Ramos (cell line): ENCODE measurements at regions not wholly inside any gene's neighbourhood (a gene's known extent, or its start where the extent isn't known, plus 50 kb on each side); places are given as distances from the start of the nearest gene placed in this dataset.

Source experiments
- in situ Hi-C: fragments of 300-500 bp; cut with MboI; formaldehyde crosslinking; loops from one replicate; pipeline ENCODE4 v1.14.3; 2022; ENCODE audit warnings: low sequenced_read_pairs; ENCODE audit not compliant: unreplicated experiment

GRCh38 chr3:68070186-68070585, 415.8 kb upstream of the SUCLG2 start:
- in situ Hi-C loops, result no loop called here

GRCh38 chr3:68067314-68067713, 412.9 kb upstream of the SUCLG2 start:
- in situ Hi-C loops, result no loop called here

GRCh38 chr3:68062926-68063325, 408.5 kb upstream of the SUCLG2 start:
- in situ Hi-C loops, result no loop called here

- in situ Hi-C loops, result no loop called here
Observed at GRCh38 chr3:68060910-68061309, 406.5 kb upstream of the SUCLG2 start.

GRCh38 chr3:68060191-68060590, 405.8 kb upstream of the SUCLG2 start:
- in situ Hi-C loops, result no loop called here

- in situ Hi-C loops, result no loop called here
Observed at GRCh38 chr3:68059628-68060152, 405.3 kb upstream of the SUCLG2 start.

GRCh38 chr3:68057637-68058320, 403.4 kb upstream of the SUCLG2 start:
- in situ Hi-C loops, result no loop called here

GRCh38 chr3:68056556-68056955, 402.1 kb upstream of the SUCLG2 start:
- in situ Hi-C loops, result no loop called here

GRCh38 chr3:68055215-68055614, 400.8 kb upstream of the SUCLG2 start:
- in situ Hi-C loops, result no loop called here

- in situ Hi-C loops, result no loop called here
Observed at GRCh38 chr3:68049776-68050175, 395.4 kb upstream of the SUCLG2 start.

GRCh38 chr3:68045976-68046375, 391.6 kb upstream of the SUCLG2 start:
- in situ Hi-C loops, result no loop called here

GRCh38 chr3:68033867-68034266, 379.5 kb upstream of the SUCLG2 start:
- in situ Hi-C loops, result no loop called here

GRCh38 chr3:68032209-68032608, 377.8 kb upstream of the SUCLG2 start:
- in situ Hi-C loops, result no loop called here

GRCh38 chr3:68025189-68025588, 370.8 kb upstream of the SUCLG2 start:
- in situ Hi-C loops, result no loop called here

- in situ Hi-C loops, result no loop called here
Observed at GRCh38 chr3:68019876-68020275, 365.5 kb upstream of the SUCLG2 start.

- in situ Hi-C loops, result no loop called here
Observed at GRCh38 chr3:68018275-68018674, 363.9 kb upstream of the SUCLG2 start.

- in situ Hi-C loops, result no loop called here
Observed at GRCh38 chr3:68017069-68017468, 362.7 kb upstream of the SUCLG2 start.

- in situ Hi-C loops, result no loop called here
Observed at GRCh38 chr3:68009900-68010299, 355.5 kb upstream of the SUCLG2 start.

GRCh38 chr3:68007621-68008226, 353.3 kb upstream of the SUCLG2 start:
- in situ Hi-C loops, result no loop called here

- in situ Hi-C loops, result no loop called here
Observed at GRCh38 chr3:68006646-68007045, 352.2 kb upstream of the SUCLG2 start.

- in situ Hi-C loops, result no loop called here
Observed at GRCh38 chr3:68004091-68004490, 349.7 kb upstream of the SUCLG2 start.

GRCh38 chr3:67998281-67998680, 343.9 kb upstream of the SUCLG2 start:
- in situ Hi-C loops, result no loop called here
